ENCODE measurements at regions not wholly inside any gene's neighbourhood (a gene's known extent, or its start where the extent isn't known, plus 50 kb on each side); places are given as distances from the start of the nearest gene placed in this dataset.

DNA sequence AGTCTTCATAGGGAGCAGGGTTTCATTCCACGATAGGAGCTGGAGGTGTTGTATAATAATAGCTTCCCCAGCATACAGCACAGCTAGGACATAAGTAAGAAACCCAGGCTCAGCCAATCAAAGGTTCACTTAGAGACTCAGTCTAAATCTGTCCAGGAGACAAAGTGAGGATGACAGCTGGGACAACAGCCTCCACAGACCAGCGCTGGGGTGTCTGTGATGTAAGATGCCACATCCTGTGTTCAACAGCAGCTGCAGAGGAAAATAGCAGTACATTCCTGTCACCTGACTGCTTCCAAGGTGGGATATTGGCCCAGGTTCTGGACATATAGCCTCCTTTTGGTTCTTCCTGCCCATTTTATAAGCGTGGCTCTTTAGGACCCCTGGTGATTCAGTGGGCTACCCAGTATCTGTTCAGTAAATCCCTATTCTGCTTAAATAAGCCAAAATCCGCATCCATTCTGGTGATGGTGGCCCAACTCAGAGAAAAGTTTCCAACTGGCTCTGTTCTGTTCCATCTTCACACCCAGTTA lies 176.8 kb upstream of the SYT6 start:
- Histone ChIP-seq H3K4me3 (no peak overlapping the region), H3K27me3 (no peaks in the 10 kb centered on the region), H3K9me3 (replicated peaks in 1 of 3) (no peaks in the 10 kb centered on the region), H3K4me1 (replicated peaks in 1 of 2) (no peaks in the 10 kb centered on the region), H3K36me3 (replicated peaks in 1 of 2) (no peaks in the 10 kb centered on the region), H3K27ac (no peak overlapping the region)
- intact Hi-C loops (cut with DNase I): no loop called here
- no peak for TF ChIP-seq POLR2A (IDR thresholded peaks at IDR 0.05)
- TF ChIP-seq, protein P1, sequence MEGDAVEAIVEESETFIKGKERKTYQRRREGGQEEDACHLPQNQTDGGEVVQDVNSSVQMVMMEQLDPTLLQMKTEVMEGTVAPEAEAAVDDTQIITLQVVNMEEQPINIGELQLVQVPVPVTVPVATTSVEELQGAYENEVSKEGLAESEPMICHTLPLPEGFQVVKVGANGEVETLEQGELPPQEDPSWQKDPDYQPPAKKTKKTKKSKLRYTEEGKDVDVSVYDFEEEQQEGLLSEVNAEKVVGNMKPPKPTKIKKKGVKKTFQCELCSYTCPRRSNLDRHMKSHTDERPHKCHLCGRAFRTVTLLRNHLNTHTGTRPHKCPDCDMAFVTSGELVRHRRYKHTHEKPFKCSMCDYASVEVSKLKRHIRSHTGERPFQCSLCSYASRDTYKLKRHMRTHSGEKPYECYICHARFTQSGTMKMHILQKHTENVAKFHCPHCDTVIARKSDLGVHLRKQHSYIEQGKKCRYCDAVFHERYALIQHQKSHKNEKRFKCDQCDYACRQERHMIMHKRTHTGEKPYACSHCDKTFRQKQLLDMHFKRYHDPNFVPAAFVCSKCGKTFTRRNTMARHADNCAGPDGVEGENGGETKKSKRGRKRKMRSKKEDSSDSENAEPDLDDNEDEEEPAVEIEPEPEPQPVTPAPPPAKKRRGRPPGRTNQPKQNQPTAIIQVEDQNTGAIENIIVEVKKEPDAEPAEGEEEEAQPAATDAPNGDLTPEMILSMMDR (IDR thresholded peaks at IDR 0.05): no peak
- WGBS, 4 donors: 62 to 75% (median 63%) methylated on average over 4 of the region's 4 CpGs
- no peak for DNase-seq

DNA sequence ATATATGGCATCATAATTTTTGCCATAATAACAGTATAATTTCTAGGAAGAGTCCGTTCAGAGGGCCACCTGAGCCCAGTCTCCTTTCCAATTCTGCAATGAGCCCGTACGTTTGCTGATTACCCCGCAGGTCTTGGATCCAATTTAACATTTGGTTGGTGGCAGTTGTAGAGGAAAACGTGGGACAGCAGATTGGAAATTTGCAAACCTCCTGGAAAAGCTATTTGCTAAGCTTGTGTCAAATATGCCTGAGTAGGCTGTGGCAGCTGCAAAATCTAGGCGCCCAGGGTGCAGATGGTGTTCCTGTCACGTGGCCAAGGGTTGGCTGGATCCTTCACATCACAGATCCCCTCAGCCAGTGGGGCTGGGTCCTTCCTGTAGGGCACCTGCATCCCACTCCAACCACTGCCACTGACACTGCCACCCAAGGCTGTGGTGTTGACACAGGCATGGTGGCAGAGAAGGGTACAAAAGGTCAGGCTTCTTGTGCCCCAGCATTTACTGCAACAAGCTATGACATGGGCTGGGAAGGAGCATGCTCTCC lies 174.8 kb upstream of the SYT6 start:
- intact Hi-C loops (cut with DNase I): no loop called here
- no peak for TF ChIP-seq POLR2A (IDR thresholded peaks at IDR 0.05)
- TF ChIP-seq, protein P1 (IDR thresholded peaks at IDR 0.05): no peak
- H3K4me3 ChIP-seq: no peak overlapping the region
- H3K36me3 ChIP-seq (replicated peaks in 1 of 2): no peaks in the 10 kb centered on the region
- 71 to 82% (median 76%) methylated on average over 7 of the region's 7 CpGs for WGBS, 4 donors
- no peaks in the 10 kb centered on the region for H3K4me1 ChIP-seq (replicated peaks in 1 of 2)
- DNase-seq: no peak
- no peak overlapping the region for H3K27ac ChIP-seq
- H3K9me3 ChIP-seq (replicated peaks in 1 of 3): no peaks in the 10 kb centered on the region
- H3K27me3 ChIP-seq: no peaks in the 10 kb centered on the region

DNA sequence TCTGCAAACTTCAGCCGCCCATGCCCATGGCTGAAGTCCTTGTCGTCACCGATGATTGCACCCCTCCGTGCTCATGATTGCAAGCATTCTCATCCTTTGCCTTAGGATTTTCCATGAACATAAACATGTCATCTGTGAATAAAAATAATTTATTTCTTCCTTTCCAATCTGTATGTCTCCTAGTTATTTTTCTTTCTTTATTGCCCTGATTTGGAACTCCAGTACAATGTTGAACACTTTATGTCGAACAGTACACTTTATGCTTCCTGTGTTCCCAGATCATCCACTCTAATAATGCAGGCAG lies 170.9 kb upstream of the SYT6 start:
- H3K9me3 ChIP-seq (replicated peaks in 1 of 3): no peaks in the 10 kb centered on the region
- H3K4me3 ChIP-seq: no peak overlapping the region
- no peak for TF ChIP-seq POLR2A (IDR thresholded peaks at IDR 0.05)
- TF ChIP-seq, protein P1 (IDR thresholded peaks at IDR 0.05): no peak
- no peak overlapping the region for H3K27ac ChIP-seq
- intact Hi-C loops (cut with DNase I): no loop called here
- DNase-seq: no peak
- no peaks in the 10 kb centered on the region for H3K27me3 ChIP-seq
- H3K36me3 ChIP-seq (replicated peaks in 1 of 2): no peaks in the 10 kb centered on the region
- 75 to 86% (median 83%) methylated on average over 5 of the region's 5 CpGs for WGBS, 4 donors
- no peaks in the 10 kb centered on the region for H3K4me1 ChIP-seq (replicated peaks in 1 of 2)

DNA sequence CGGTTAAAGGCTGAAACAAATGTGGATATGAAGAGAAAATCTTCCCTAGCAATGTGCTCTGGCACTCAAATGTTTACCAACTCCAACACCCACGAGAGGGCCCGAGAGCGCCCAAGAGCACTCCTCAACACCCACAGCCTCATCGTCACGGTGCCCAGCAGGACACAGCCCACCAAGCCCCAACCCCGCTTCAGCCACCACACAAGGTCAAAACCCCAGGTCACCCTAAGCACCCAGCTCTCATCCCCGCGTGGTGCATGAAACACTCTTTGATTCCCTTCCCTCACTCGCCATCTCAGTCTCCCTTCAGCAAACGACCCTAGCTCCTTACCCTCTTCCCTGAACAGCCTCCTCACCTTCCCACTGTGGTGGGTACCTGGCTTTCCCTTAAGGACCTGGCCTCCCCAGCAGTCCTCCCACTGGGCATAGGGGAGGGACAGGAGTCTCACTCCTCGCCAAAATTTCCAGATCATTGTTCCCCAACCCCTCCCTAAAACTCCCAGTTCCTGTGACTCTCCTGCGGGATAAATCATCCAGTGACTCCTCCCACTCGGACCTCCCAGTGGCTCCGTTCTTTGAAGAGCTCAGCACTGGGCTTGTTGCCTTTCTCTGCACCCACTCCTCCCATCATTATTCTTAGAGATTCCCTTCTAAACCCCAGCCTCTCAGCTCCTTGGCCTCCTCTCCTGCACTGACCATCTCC lies 170.4 kb upstream of the SYT6 start:
- Histone ChIP-seq H3K27me3 (no peaks in the 10 kb centered on the region), H3K27ac (no peak overlapping the region), H3K4me1 (replicated peaks in 1 of 2) (no peaks in the 10 kb centered on the region), H3K4me3 (no peak overlapping the region), H3K9me3 (replicated peaks in 1 of 3) (no peaks in the 10 kb centered on the region), H3K36me3 (replicated peaks in 1 of 2) (no peaks in the 10 kb centered on the region)
- TF ChIP-seq POLR2A (IDR thresholded peaks at IDR 0.05): no peak
- TF ChIP-seq, protein P1 (IDR thresholded peaks at IDR 0.05): no peak
- WGBS, 4 donors: 75 to 82% (median 80%) methylated on average over 15 of the region's 15 CpGs
- no peak for DNase-seq
- intact Hi-C loops (cut with DNase I): no loop called here

Data from adrenal gland (tissue), 9 donors.